B cell (primary cell): ENCODE measurements at regions not wholly inside any gene's neighbourhood (a gene's known extent, or its start where the extent isn't known, plus 50 kb on each side); places are given as distances from the start of the nearest gene placed in this dataset.

Experiments used
- ATAC-seq: fragments of 200-7000 bp; cut with Tn5 transposase; one replicate; pipeline ENCODE4 v1.10.0; 2021; ENCODE audit warnings: low read depth, mild to moderate bottlenecking, moderate number of reproducible peaks, moderate library complexity
- CTCF ChIA-PET: fragments of 350-600 bp; sonication (Branson Sonifier 250); formaldehyde crosslinking; loops from one replicate; lab custom pipeline; 2021; ENCODE audit warnings: antibody characterized with exemption, inconsistent platforms; lab: Charles Lee
- POLR2A ChIA-PET: fragments of 350-600 bp; sonication (Branson Sonifier 250); formaldehyde crosslinking; loops from one replicate; lab custom pipeline; 2021; ENCODE audit warnings: antibody characterized with exemption; lab: Charles Lee
- DNase-seq: peaks from one replicate; pipeline ENCODE4 v3.0.0; 2013
- H2AFZ ChIP-seq: 2 replicates; pipeline ENCODE4 v1.6.1; 2012; ENCODE audit warnings: mild to moderate bottlenecking, low read depth, low read length; ENCODE audit not compliant: insufficient read depth, poor library complexity, severe bottlenecking
- H3K27ac ChIP-seq, 2 donors: 1 replicate in 1 of 2; 2 replicates in 1 of 2; pipeline ENCODE4 v1.5.1; 2012 to 2013; ENCODE audit warnings: low read length in 2 of 2, mild to moderate bottlenecking in 2 of 2, moderate library complexity in 1 of 2
- H3K27me3 ChIP-seq, 4 experiments: fragments of 200-600 bp in 1 of 4; sonication (generic) in 1 of 4; replicated peaks in 1 of 4; 1 replicate in 2 of 4; 2 replicates in 2 of 4; pipeline versions ENCODE4 v1.6.1 to v1.7.0; 2013 to 2016; ENCODE audit warnings: low read length in 3 of 4, mild to moderate bottlenecking in 2 of 4, mixed read lengths in 1 of 4, moderate library complexity in 1 of 4; ENCODE audit not compliant: insufficient read depth in 4 of 4, control insufficient read depth in 3 of 4; ENCODE audit errors: control extremely low read depth in 1 of 4
- H3K36me3 ChIP-seq, 2 experiments: replicated peaks in 1 of 2; 1 replicate in 1 of 2; 2 replicates in 1 of 2; pipeline versions ENCODE4 v1.6.1 to v1.7.1; 2013; ENCODE audit warnings: low read length in 1 of 2; ENCODE audit not compliant: insufficient read depth in 2 of 2, control insufficient read depth in 1 of 2; ENCODE audit errors: control extremely low read depth in 1 of 2, extremely low read depth in 1 of 2
- H3K4me1 ChIP-seq, 2 donors: fragments of 200-600 bp in 1 of 2; sonication (generic) in 1 of 2; 1 replicate in 1 of 2; 2 replicates in 1 of 2; pipeline versions ENCODE4 v1.5.1 to v1.6.1; 2013 to 2017; ENCODE audit warnings: low read length in 2 of 2; ENCODE audit not compliant: control insufficient read depth in 2 of 2, insufficient read depth in 2 of 2
- H3K4me2 ChIP-seq: replicated peaks from 2 replicates; pipeline ENCODE3; 2012; ENCODE audit warnings: mild to moderate bottlenecking, low read depth, low read length; ENCODE audit not compliant: poor library complexity, severe bottlenecking
- H3K4me3 ChIP-seq, 5 experiments: fragments of 200-600 bp in 1 of 5; sonication (generic) in 1 of 5; 1 replicate in 3 of 5; 2 replicates in 2 of 5; pipeline versions ENCODE4 v1.5.1 to v1.7.0; 2011 to 2016; ENCODE audit warnings: low read length in 4 of 5, mild to moderate bottlenecking in 4 of 5, low read depth in 2 of 5, control low read depth in 1 of 5, moderate library complexity in 1 of 5; ENCODE audit not compliant: insufficient read depth in 1 of 5; ENCODE audit errors: control extremely low read depth in 1 of 5, extremely low read depth in 1 of 5
- H3K79me2 ChIP-seq: fragments of 200-600 bp; sonication (generic); one replicate; pipeline ENCODE4 v1.6.0; 2016; ENCODE audit warnings: low read length; ENCODE audit not compliant: control insufficient read depth, insufficient read depth
- H3K9ac ChIP-seq: fragments of 200-600 bp; sonication (generic); 2 replicates; pipeline ENCODE4 v1.6.1; 2017; ENCODE audit warnings: mild to moderate bottlenecking, low read length, moderate library complexity
- H3K9me3 ChIP-seq, 3 donors: one replicate each; pipeline versions ENCODE4 v1.6.1 to v1.7.1; 2013; ENCODE audit warnings: low read length in 2 of 3; ENCODE audit not compliant: control insufficient read depth in 2 of 3, insufficient read depth in 1 of 3; ENCODE audit errors: control extremely low read depth in 1 of 3
- H4K20me1 ChIP-seq: 2 replicates; pipeline ENCODE4 v1.6.0; 2012; ENCODE audit warnings: mild to moderate bottlenecking, low read length; ENCODE audit not compliant: insufficient read depth, control insufficient read depth, poor library complexity, severe bottlenecking
- H3K27ac Mint-ChIP-seq: one replicate; pipeline ENCODE4 v1.8.0; 2021; ENCODE audit warnings: mixed read lengths
- H3K27me3 Mint-ChIP-seq: one replicate; pipeline ENCODE4 v1.8.0; 2021; ENCODE audit warnings: mixed read lengths
- H3K4me1 Mint-ChIP-seq: one replicate; pipeline ENCODE4 v1.8.0; 2021; ENCODE audit warnings: mixed read lengths
- H3K4me3 Mint-ChIP-seq: one replicate; pipeline ENCODE4 v1.8.0; 2021; ENCODE audit warnings: mixed read lengths
- H3K9me3 Mint-ChIP-seq: one replicate; pipeline ENCODE4 v1.8.0; 2022; ENCODE audit warnings: mixed read lengths; ENCODE audit not compliant: insufficient read depth
- EZH2 ChIP-seq: IDR thresholded peaks from 2 replicates; pipeline ENCODE4 v1.6.1; 2012; ENCODE audit warnings: borderline replicate concordance, low read depth, mild to moderate bottlenecking, moderate library complexity, low read length; ENCODE audit not compliant: insufficient read depth, poor library complexity, severe bottlenecking
- WGBS: methylation state at CpG from one replicate; pipeline ENCODE4 v1.1.5; 2013; ENCODE audit warnings: missing lambda C conversion rate; ENCODE audit not compliant: insufficient coverage; 5-methylcytosine and 5-hydroxymethylcytosine counted together
- intact Hi-C: fragments of 100-400 bp; cut with micrococcal nuclease; formaldehyde crosslinking; loops from one replicate; pipeline ENCODE4 v1.10.0; 2022
- TF ChIP-seq, protein P1 (sequence below): fragments of 200-600 bp; IDR thresholded peaks from one replicate; pipeline ENCODE4 v1.8.0; 2022; ENCODE audit warnings: antibody characterized with exemption, mild to moderate bottlenecking

GRCh38 chr5:144585681-144586080 is 415.0 kb downstream of the KCTD16 start:
- Histone ChIP-seq H2AFZ (no peak overlapping the region), H3K9me3 (no peaks in the 10 kb centered on the region), H3K9ac (no peak overlapping the region), H3K27me3 (no peaks in the 10 kb centered on the region), H3K4me1 (no peaks in the 10 kb centered on the region), H3K27ac (no peak overlapping the region), H3K36me3 (no peaks in the 10 kb centered on the region), H3K4me2 (no peak overlapping the region), H4K20me1 (no peaks in the 10 kb centered on the region), H3K4me3 (no peak overlapping the region), H3K79me2 (no peaks in the 10 kb centered on the region)
- ATAC-seq (no peak), DNase-seq (no peak)
- Mint-ChIP-seq H3K9me3 (no peaks in the 10 kb centered on the region), H3K4me3 (no peak overlapping the region), H3K4me1 (no peaks in the 10 kb centered on the region), H3K27ac (no peak overlapping the region), H3K27me3 (no peaks in the 10 kb centered on the region)
- ChIA-PET CTCF (no interaction called here), POLR2A (no interaction called here)
- no peak for TF ChIP-seq EZH2
- TF ChIP-seq, protein P1, sequence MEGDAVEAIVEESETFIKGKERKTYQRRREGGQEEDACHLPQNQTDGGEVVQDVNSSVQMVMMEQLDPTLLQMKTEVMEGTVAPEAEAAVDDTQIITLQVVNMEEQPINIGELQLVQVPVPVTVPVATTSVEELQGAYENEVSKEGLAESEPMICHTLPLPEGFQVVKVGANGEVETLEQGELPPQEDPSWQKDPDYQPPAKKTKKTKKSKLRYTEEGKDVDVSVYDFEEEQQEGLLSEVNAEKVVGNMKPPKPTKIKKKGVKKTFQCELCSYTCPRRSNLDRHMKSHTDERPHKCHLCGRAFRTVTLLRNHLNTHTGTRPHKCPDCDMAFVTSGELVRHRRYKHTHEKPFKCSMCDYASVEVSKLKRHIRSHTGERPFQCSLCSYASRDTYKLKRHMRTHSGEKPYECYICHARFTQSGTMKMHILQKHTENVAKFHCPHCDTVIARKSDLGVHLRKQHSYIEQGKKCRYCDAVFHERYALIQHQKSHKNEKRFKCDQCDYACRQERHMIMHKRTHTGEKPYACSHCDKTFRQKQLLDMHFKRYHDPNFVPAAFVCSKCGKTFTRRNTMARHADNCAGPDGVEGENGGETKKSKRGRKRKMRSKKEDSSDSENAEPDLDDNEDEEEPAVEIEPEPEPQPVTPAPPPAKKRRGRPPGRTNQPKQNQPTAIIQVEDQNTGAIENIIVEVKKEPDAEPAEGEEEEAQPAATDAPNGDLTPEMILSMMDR = no peak
- WGBS = 50% methylated on average over 2 of the region's 5 CpGs
- intact Hi-C loops = no loop called here

GRCh38 chr5:144583541-144584449 is 413.1 kb downstream of the KCTD16 start:
- CTCF ChIA-PET = no interaction called here

More at GRCh38 chr5:144583541-144584449, 413.1 kb downstream of the KCTD16 start:
- intact Hi-C loops = no loop called here
- H3K9ac ChIP-seq = no peak overlapping the region
- TF ChIP-seq EZH2 = no peak
- TF ChIP-seq, protein P1 = no peak
- POLR2A ChIA-PET = no interaction called here
- WGBS = 58% methylated on average over 4 of the region's 7 CpGs
- H3K4me2 ChIP-seq = no peak overlapping the region
- H2AFZ ChIP-seq = no peak overlapping the region
- no peaks in the 10 kb centered on the region for H3K4me1 Mint-ChIP-seq
- no peaks in the 10 kb centered on the region for H3K4me1 ChIP-seq
- no peaks in the 10 kb centered on the region for H3K79me2 ChIP-seq
- no peak overlapping the region for H3K4me3 Mint-ChIP-seq
- H3K27me3 ChIP-seq = no peaks in the 10 kb centered on the region
- ATAC-seq (no peak), DNase-seq (no peak)
- no peaks in the 10 kb centered on the region for H3K9me3 ChIP-seq
- H4K20me1 ChIP-seq = no peaks in the 10 kb centered on the region
- H3K4me3 ChIP-seq = no peak overlapping the region
- H3K27me3 Mint-ChIP-seq = no peaks in the 10 kb centered on the region
- H3K27ac Mint-ChIP-seq = no peak overlapping the region
- no peak overlapping the region for H3K27ac ChIP-seq
- no peaks in the 10 kb centered on the region for H3K36me3 ChIP-seq
- H3K9me3 Mint-ChIP-seq = no peaks in the 10 kb centered on the region
